Upper lobe of right lung (tissue), 1 donor: ENCODE measurements at regions not wholly inside any gene's neighbourhood (a gene's known extent, or its start where the extent isn't known, plus 50 kb on each side); places are given as distances from the start of the nearest gene placed in this dataset.
"Not testable (repeated sequence)": the region's sequence is repeated elsewhere in the genome, so short reads cannot be mapped to it uniquely, and the experiment has no call there.

Source experiments
- ATAC-seq: fragments of 200-7000 bp; cut with Tn5 transposase; one replicate; pipeline ENCODE4 v1.9.1; 2020; ENCODE audit warnings: mild to moderate bottlenecking, moderate library complexity
- DNase-seq: peaks from one replicate; pipeline ENCODE4 v3.0.0-alpha.2; 2020
- H3K27ac ChIP-seq: fragments of 200-600 bp; one replicate; pipeline ENCODE4 v1.8.0; 2022
- H3K27me3 ChIP-seq: fragments of 200-600 bp; one replicate; pipeline ENCODE4 v1.8.0; 2022; ENCODE audit warnings: mild to moderate bottlenecking
- H3K36me3 ChIP-seq: fragments of 200-600 bp; one replicate; pipeline ENCODE4 v1.8.0; 2022
- H3K4me1 ChIP-seq: fragments of 200-600 bp; one replicate; pipeline ENCODE4 v1.8.0; 2022
- H3K4me3 ChIP-seq: fragments of 200-600 bp; one replicate; pipeline ENCODE4 v1.8.0; 2022; ENCODE audit warnings: mild to moderate bottlenecking
- H3K9me3 ChIP-seq: fragments of 200-600 bp; one replicate; pipeline ENCODE4 v1.8.0; 2022
- intact Hi-C: fragments of 100-400 bp; cut with DNase I; formaldehyde crosslinking; loops from one replicate; pipeline ENCODE4 v1.11.0; 2022
- TF ChIP-seq, protein P1 (sequence below): fragments of 200-600 bp; IDR thresholded peaks from one replicate; pipeline ENCODE4 v1.8.0; 2022; ENCODE audit warnings: antibody characterized with exemption
- donor health status: DM: no; HTN: yes; CAD: no; lungs with severe emphysema.

DNA sequence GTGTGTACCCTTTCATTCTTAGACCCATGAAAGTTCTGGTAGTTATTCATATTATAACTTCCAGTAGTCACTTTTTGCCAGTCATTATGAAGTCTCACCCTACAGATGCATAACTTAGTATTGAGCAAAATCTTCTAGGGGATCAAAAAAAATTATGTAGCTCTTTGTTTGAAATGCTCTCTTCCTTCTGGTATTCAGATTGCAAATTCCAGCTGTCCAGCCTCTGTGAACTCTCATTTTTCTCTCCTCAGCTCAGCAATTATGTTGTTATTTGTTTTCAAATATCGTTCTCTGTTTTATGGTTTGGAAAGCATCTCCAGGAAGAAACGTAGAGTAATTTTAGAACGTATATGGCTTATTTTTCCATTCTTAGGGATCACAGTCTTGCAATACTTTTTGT, 442.5 kb downstream of the SEMA3D start:
- H3K36me3 ChIP-seq = no peaks in the 10 kb centered on the region
- H3K4me3 ChIP-seq = no peak overlapping the region
- H3K27ac ChIP-seq = no peak overlapping the region
- DNase-seq (no peak), ATAC-seq (no peak)
- H3K27me3 ChIP-seq = no peaks in the 10 kb centered on the region
- intact Hi-C loops = no loop called here
- no peaks in the 10 kb centered on the region for H3K9me3 ChIP-seq
- TF ChIP-seq, protein P1, sequence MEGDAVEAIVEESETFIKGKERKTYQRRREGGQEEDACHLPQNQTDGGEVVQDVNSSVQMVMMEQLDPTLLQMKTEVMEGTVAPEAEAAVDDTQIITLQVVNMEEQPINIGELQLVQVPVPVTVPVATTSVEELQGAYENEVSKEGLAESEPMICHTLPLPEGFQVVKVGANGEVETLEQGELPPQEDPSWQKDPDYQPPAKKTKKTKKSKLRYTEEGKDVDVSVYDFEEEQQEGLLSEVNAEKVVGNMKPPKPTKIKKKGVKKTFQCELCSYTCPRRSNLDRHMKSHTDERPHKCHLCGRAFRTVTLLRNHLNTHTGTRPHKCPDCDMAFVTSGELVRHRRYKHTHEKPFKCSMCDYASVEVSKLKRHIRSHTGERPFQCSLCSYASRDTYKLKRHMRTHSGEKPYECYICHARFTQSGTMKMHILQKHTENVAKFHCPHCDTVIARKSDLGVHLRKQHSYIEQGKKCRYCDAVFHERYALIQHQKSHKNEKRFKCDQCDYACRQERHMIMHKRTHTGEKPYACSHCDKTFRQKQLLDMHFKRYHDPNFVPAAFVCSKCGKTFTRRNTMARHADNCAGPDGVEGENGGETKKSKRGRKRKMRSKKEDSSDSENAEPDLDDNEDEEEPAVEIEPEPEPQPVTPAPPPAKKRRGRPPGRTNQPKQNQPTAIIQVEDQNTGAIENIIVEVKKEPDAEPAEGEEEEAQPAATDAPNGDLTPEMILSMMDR = no peak
- H3K4me1 ChIP-seq = no peaks in the 10 kb centered on the region

DNA sequence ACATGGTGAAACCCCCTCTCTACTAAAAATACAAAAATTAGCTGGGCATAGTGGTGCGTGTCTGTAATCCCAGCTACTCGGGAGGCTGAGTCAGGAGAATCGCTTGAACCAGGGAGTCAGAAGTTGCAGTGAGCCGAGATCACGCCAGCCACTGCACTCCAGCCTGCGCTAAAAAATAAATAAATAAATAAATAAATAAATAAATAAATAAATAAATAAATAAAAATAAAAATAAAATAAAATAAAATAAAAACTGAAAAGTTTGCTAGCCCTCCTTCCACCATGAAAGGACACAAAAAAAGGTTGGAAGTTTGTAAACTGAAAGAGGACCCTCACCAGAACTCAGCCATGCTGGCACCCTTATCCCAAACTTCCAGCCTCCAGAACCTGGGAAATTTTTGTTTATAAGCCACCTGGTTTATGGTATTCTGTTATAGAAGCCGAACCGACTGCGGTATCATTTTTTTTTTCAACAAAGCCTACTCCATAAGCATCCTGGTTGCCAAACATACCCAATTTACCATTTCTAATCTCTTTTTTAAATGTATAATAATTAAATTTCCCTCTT, 448.2 kb downstream of the SEMA3D start:
- Histone ChIP-seq H3K4me3 (no peak overlapping the region), H3K9me3 (no peaks in the 10 kb centered on the region), H3K4me1 (no peaks in the 10 kb centered on the region), H3K36me3 (no peaks in the 10 kb centered on the region), H3K27ac (no peak overlapping the region), H3K27me3 (no peaks in the 10 kb centered on the region)
- TF ChIP-seq, protein P1 = no peak
- intact Hi-C loops = no loop called here
- ATAC-seq (no peak), DNase-seq (no peak)

DNA sequence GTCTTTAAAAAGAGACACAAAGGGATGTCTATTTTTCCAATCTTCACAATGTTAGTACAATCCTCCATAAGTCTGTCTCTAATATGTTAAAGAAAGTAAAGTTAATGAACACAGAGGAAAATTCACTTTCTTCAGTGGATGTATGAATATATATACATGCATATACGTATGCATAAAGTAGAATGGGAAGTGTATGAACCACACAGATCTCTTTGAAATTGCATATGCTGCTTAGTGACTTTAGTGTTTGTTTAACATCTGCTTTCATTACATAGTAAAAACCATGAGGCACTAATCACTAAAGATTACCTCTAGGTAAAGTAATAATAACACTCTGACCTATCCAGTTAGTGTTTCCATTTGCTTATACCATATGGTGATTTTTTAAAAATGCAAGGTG, 451.2 kb downstream of the SEMA3D start:
- ATAC-seq (no peak), DNase-seq (no peak)
- H3K27ac ChIP-seq = no peak overlapping the region
- H3K4me3 ChIP-seq = no peak overlapping the region
- TF ChIP-seq, protein P1 = no peak
- H3K4me1 ChIP-seq = no peaks in the 10 kb centered on the region
- intact Hi-C loops = no loop called here
- H3K27me3 ChIP-seq = no peaks in the 10 kb centered on the region
- H3K36me3 ChIP-seq = no peaks in the 10 kb centered on the region
- peaks cover 10% of the 10 kb centered on the region for H3K9me3 ChIP-seq

DNA sequence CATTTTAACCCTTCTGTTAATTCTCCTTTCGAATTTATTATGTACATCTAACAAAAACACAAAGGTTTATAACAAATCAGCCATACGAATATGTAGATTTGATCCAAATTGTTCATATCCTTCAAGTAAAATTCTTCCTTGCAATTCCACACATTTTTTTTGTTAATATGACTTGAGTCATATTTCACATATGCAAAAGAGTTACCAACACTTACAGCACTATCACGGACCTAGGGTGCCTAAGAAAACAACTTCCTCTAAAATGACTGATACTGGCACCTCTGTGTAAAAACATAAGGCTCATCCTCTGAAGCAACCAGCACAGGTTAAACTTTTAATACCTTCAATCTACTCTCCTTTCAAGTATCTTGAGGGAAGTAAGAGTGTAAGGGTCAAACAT, 451.8 kb downstream of the SEMA3D start:
- H3K4me1 ChIP-seq = no peaks in the 10 kb centered on the region
- no peaks in the 10 kb centered on the region for H3K27me3 ChIP-seq
- H3K27ac ChIP-seq = no peak overlapping the region
- intact Hi-C loops = no loop called here
- H3K36me3 ChIP-seq = no peaks in the 10 kb centered on the region
- ATAC-seq = no peak
- TF ChIP-seq, protein P1 = no peak
- DNase-seq = no peak
- H3K4me3 ChIP-seq = no peak overlapping the region
- peaks cover 10% of the 10 kb centered on the region for H3K9me3 ChIP-seq

DNA sequence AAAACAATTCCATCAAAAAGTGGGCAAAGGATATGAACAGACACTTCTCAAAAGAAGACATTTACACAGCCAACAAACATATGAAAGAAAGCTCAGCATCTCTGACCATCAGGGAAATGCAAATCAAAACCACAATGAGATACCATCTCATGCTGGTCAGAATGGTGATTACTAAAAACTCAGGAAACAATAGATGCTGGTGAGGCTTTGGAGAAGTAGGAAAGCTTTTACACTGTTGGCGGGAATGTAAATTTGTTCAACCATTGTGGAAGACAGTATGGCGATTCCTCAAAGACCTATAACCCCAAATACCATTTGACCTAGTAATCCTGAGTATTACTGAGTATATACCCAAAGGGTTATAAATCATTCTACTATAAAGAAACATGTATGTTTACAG, 452.9 kb downstream of the SEMA3D start:
- H3K36me3 ChIP-seq, H3K4me1 ChIP-seq, H3K27ac ChIP-seq, H3K9me3 ChIP-seq, DNase-seq, intact Hi-C loops, H3K27me3 ChIP-seq, ATAC-seq, H3K4me3 ChIP-seq: not testable (repeated sequence)

DNA sequence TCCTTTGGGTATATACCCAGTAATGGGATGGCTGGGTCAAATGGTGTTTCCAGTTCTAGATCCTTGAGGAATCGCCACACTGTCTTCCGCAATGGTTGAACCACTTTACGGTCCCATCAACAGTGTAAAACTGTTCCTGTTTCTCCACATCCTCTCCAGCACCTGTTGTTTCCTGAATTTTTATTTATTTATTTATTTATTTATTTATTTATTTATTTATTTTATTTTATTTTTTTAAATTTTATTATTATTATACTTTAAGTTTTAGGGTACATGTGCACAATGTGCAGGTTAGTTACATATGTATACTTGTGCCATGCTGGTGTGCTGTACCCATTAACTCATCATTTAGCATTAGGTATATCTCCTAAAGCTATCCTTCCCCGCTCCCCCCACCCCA, 456.0 kb downstream of the SEMA3D start:
- H3K9me3 ChIP-seq, H3K4me3 ChIP-seq, H3K27ac ChIP-seq, H3K36me3 ChIP-seq, intact Hi-C loops, H3K27me3 ChIP-seq, DNase-seq, H3K4me1 ChIP-seq, ATAC-seq: not testable (repeated sequence)

DNA sequence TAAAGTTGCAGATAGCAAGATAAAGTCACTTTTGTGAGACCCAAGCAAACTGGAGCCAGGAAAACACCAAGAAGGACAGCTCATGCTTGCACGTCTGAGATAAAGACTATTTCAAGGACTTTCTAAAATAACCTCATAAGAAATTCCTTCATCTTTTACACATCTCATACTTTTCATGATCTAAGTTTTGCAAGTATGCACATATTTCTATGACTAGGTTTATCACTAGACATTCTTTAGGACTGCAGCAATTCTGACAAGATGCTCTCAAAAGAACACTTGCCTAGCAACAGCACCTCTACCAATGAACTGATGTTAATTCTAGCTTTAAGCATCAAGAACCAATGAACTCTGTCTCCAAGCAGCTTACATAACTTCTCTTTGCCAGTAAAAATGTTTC, 457.6 kb downstream of the SEMA3D start:
- no peak overlapping the region for H3K27ac ChIP-seq
- TF ChIP-seq, protein P1 = no peak
- H3K36me3 ChIP-seq = no peaks in the 10 kb centered on the region
- H3K4me1 ChIP-seq = no peaks in the 10 kb centered on the region
- DNase-seq = no peak
- peaks cover 10% of the 10 kb centered on the region for H3K9me3 ChIP-seq
- no peaks in the 10 kb centered on the region for H3K27me3 ChIP-seq
- no peak for ATAC-seq
- H3K4me3 ChIP-seq = no peak overlapping the region
- intact Hi-C loops = no loop called here
